GM12874 (cell line): ENCODE measurements at regions not wholly inside any gene's neighbourhood (a gene's known extent, or its start where the extent isn't known, plus 50 kb on each side); places are given as distances from the start of the nearest gene placed in this dataset.
A peak's percentile ranks its signal among the peaks of the same experiment; 100 is the strongest.

ENCODE experiments used
- TF ChIP-seq, protein P1 (sequence below): IDR thresholded peaks from 2 replicates; pipeline ENCODE4 v1.5.1; 2011; ENCODE audit warnings: low read depth, mild to moderate bottlenecking, control low read depth, low read length, moderate library complexity; ENCODE audit not compliant: insufficient read depth

DNA sequence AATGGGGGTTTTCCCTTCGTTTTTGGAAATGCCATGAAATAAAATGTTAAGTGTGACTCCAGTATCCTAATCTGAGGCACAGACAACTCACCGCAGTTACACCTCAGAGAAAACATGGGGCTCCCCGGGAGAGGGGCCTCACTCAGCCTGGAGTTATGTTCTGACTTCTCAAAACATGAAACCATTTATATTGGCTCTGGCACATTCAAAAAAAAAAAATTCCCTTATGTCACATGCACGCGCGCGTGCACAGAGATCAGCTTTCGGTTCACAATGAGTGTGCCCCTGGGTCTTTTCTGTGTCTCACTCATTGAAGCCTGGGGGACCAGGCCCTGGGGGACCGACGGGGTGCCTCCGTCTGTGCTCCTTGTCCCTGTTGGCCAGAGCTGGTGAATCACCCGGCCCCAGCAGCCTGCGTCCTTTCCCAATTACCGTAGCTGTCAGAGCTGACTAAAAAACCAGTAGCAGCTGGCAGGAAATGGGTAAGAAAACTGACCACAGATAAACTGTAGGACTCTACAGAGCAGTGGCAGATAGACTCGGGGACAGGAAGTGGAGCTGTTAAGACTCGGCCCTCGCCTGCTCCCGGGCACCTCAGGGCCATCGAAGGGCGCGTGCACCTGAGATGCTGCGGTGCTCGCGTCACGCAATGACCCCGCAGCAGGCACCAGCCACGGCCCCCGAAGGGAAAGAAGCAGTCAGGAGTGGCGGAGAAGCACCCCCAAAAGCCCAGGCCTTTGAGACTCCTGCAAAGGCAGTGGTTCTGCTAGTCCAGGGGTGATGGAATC lies 138.3 kb upstream of the ID2 start:
- TF ChIP-seq, protein P1, sequence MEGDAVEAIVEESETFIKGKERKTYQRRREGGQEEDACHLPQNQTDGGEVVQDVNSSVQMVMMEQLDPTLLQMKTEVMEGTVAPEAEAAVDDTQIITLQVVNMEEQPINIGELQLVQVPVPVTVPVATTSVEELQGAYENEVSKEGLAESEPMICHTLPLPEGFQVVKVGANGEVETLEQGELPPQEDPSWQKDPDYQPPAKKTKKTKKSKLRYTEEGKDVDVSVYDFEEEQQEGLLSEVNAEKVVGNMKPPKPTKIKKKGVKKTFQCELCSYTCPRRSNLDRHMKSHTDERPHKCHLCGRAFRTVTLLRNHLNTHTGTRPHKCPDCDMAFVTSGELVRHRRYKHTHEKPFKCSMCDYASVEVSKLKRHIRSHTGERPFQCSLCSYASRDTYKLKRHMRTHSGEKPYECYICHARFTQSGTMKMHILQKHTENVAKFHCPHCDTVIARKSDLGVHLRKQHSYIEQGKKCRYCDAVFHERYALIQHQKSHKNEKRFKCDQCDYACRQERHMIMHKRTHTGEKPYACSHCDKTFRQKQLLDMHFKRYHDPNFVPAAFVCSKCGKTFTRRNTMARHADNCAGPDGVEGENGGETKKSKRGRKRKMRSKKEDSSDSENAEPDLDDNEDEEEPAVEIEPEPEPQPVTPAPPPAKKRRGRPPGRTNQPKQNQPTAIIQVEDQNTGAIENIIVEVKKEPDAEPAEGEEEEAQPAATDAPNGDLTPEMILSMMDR = no peak

DNA sequence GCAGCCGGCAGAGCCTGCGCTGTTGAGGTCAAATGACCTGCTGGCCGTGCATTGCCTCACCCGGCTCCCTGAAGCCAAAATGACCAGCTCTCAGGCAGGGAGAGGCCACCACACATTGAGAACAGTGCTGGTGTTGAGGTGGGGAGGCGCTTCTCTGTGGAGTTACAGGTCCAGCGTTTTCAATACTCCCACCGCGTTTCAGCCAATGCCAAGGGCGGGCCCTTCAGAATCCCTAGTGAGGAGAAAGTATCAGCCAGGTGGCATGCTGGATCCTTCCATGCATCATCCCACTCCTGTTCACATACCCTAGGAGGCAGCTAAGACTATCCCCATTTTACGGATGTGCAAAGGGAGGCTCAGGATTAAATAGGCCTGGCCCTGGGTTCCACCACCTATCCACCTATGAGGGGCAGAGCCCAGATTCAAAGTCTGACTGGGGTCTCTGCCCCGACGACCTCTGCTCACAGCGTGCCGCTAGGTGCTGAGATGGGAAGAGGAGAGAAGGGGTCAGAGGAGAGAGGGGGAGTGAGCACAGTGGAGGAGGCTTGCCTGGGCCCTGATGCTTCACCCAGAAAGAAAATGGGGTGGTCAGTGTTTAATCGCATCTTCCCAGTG lies 137.6 kb upstream of the ID2 start:
- TF ChIP-seq, protein P1 = no peak

DNA sequence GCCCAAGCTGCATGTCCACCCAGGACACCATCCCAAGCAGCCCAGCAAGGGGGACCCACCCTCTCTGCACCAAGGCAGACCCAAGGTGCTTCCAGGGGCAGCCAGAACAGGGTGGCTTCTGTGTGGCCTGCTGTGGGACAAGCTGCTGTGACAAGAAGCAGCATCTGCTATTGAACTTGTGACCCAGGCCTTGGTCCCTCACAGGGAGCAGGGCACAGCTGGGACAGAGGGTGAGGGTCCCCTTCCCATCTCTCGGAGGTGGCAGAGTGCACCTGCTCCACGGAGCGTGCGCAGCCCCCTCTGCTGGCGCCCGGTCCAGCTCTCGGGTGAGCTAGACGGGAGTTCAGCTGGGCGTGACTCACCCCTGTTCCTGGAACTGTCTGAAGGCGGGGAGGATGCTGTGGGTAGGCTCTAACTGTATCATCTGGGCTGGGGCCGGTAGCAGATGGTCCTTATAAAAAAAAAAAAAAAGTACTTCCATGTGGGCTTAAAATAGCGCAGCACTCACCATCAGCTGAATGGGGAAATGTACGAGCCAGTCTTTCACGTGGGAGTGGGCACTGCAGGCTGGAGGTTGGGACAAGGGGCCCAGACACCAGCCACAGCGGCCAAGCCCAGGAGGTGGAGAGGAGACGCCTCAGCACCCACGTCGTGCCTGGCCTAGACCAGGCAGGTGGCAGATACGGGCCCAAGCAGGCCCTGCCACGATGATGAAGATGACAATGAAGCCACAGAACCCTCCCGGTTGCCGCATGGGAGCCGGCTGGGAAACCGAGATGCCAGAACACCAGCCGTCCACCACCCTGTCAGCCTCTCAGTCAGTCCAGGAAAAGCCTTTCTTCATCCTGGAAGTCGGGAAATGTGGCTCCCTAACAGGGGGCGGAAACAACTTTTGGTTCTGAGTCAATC lies 136.8 kb upstream of the ID2 start:
- TF ChIP-seq, protein P1 = peak; percentile 59

DNA sequence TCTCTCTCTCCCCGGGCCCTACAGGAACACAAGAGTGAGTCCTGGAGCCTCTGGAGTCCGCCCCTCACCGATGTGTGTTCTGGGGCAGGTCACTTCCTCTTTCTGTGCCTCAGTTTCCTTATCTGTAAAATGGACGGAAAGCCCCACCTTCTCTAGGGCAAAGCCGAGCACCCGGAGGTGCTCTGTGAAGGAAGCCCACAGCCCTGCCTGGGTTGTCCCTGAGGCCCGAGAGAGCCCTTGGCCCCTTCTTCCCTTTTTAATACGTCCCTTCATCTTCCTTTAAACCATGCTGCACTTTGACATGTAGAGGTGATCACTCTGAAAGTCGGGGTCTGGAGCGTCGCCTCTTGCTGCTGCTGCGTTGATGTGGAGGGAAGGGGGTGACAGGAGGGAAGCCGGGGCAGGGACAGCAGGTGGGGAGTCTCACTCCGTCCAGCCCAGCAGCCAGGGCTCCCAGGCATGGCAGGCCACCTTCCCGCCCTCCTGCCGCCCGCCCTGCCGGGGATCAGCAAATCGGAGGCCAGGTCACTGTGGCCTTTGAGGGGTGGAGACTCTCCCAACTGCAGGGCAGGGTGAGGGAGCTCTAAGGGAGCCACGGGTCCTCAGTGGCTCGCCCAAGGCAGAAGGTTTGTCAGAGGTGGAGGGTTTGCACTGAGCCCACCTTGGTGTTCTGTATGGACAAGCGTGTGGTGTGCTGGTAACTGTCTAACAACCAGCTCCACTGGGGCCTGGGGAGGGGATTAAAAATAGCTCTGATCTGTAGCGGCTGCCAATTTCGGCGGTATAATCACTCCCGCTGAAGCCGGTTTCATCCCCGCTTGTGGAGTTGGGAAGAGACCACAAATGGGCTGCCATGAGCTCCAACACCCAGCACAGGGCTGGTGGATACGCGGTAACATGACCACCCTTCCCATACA lies 135.9 kb upstream of the ID2 start:
- TF ChIP-seq, protein P1 = no peak

DNA sequence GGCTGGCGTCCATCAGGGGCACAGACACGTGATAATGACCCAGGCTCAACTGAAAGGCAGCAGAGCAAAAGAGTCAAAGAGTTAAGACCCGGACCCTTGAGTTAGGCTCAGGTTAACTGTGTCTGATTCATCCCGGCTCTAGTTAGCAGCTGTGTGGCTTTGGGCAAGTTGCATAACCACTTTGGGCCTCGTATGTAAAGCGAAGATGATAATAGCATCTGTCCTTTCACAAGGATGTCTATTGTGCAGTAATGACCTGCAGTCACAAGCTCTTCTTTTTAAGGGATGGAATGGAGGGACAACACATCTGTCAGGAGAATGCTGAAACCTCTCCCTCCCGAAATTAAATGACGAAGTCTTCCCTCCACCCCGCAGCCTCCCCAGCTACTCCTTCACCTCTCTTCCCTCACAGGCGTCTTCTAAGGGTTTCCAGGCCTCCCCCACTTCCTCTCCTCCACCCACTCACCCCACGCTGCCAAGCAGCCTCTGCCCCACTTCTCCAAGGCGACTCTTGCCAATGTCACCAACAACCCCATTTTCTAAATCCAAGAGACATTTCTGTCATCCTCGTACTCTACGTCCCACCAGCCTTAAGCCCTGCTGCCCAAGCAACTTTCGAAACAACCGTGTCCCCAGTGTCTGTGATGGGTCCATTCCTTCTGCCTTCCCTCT lies 135.1 kb upstream of the ID2 start:
- TF ChIP-seq, protein P1 = no peak

DNA sequence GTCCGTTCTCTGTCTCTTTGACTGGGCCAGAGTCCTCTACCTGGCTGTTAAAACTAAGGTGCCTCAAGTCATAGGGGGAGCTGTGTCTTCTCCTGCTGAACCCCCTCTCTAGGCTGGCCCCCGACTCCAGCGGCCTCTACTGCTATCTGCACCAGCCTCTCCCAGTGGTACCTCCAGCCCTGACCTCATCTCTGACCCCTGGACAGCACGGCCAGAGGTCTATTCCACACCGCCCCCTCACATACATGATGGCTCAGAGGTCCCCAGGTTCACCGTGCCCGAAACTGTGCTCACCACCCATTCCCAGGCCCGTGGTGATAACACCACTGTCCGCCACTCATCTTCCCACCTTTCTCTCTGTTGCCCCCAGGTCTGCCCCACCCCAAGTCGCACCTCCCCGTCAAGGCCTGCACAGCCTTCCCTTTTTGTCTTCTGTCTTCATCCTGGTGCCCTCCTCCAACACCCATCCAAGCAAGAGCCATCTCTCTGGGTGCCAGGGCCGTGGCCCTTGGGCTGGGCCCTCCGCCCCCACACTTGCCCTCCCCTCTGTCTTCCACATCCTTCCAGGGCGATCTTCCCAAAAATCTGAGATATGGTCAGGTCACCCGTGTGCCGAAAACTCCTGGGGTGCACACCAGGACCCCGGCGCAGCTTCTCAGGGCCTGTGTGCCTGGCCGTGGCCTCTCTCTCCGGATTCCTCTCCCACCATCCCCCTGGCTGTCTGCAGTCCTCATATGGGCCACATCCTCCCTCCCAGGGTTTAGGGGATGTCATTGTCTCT lies 134.4 kb upstream of the ID2 start:
- TF ChIP-seq, protein P1 = no peak
